Colonic mucosa (tissue), 4 donors: ENCODE measurements at regions not wholly inside any gene's neighbourhood (a gene's known extent, or its start where the extent isn't known, plus 50 kb on each side); places are given as distances from the start of the nearest gene placed in this dataset.

Source experiments
- DNase-seq: peaks from one replicate; pipeline ENCODE4 v3.0.0-alpha.2; 2020
- H3K27ac ChIP-seq: fragments of 200-600 bp; one replicate; pipeline ENCODE4 v1.8.0; 2021
- H3K27me3 ChIP-seq: fragments of 200-600 bp; one replicate; pipeline ENCODE4 v1.8.0; 2021
- H3K36me3 ChIP-seq: fragments of 200-600 bp; one replicate; pipeline ENCODE4 v1.8.0; 2021
- H3K4me1 ChIP-seq: fragments of 200-600 bp; one replicate; pipeline ENCODE4 v1.8.0; 2021; ENCODE audit warnings: mild to moderate bottlenecking
- H3K4me3 ChIP-seq: fragments of 200-600 bp; one replicate; pipeline ENCODE4 v1.8.0; 2021
- H3K9ac ChIP-seq, 2 donors: one replicate each; pipeline ENCODE4 v1.7.0; 2013; ENCODE audit warnings: control low read depth in 2 of 2, low read depth in 2 of 2, low read length in 2 of 2
- H3K9me3 ChIP-seq: fragments of 200-600 bp; one replicate; pipeline ENCODE4 v1.8.0; 2021
- intact Hi-C: fragments of 100-400 bp; cut with DNase I; formaldehyde crosslinking; loops from one replicate; pipeline ENCODE4 v1.14.1; 2022
- TF ChIP-seq, protein P1 (sequence below): fragments of 200-600 bp; IDR thresholded peaks from one replicate; pipeline ENCODE4 v1.8.0; 2022; ENCODE audit warnings: antibody characterized with exemption, mild to moderate bottlenecking
- donor health status: healthy.
- donor health status: DM: no; HTN: no; CAD: no.
- donor health status: DM: no; HTN: no; CAD: no.

- H3K4me1 ChIP-seq = no peaks in the 10 kb centered on the region
- H3K4me3 ChIP-seq = no peak overlapping the region
- no peaks in the 10 kb centered on the region for H3K27me3 ChIP-seq
- intact Hi-C loops = no loop called here
- H3K36me3 ChIP-seq = no peaks in the 10 kb centered on the region
- H3K9me3 ChIP-seq = no peaks in the 10 kb centered on the region
- no peak for DNase-seq
- H3K27ac ChIP-seq = no peak overlapping the region
- TF ChIP-seq, protein P1, sequence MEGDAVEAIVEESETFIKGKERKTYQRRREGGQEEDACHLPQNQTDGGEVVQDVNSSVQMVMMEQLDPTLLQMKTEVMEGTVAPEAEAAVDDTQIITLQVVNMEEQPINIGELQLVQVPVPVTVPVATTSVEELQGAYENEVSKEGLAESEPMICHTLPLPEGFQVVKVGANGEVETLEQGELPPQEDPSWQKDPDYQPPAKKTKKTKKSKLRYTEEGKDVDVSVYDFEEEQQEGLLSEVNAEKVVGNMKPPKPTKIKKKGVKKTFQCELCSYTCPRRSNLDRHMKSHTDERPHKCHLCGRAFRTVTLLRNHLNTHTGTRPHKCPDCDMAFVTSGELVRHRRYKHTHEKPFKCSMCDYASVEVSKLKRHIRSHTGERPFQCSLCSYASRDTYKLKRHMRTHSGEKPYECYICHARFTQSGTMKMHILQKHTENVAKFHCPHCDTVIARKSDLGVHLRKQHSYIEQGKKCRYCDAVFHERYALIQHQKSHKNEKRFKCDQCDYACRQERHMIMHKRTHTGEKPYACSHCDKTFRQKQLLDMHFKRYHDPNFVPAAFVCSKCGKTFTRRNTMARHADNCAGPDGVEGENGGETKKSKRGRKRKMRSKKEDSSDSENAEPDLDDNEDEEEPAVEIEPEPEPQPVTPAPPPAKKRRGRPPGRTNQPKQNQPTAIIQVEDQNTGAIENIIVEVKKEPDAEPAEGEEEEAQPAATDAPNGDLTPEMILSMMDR = no peak
- H3K9ac ChIP-seq = no peak overlapping the region
Measured at GRCh38 chr18:73980289-73980979, 167.2 kb downstream of the FBXO15 start.

DNA sequence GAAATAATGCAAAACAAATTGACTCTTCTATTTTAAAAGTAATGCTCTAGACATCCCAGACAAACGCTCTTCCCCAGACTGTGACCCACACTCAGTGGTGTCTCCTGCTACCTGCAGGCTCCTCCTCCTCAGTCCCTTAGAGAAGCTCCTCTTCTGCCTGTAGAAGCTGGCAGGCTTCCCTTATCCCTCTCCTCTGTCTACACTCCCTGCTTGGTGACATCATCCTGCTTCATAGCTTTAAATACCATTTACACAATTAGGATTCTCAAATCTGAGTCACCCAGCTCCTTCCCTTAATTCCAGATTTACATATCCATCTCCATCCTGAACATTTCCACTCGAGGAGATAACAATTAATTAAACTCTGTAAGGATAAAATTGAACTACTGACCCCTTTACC lies 167.9 kb downstream of the FBXO15 start:
- no peak overlapping the region for H3K4me3 ChIP-seq
- no peak for DNase-seq
- H3K36me3 ChIP-seq = no peaks in the 10 kb centered on the region
- TF ChIP-seq, protein P1 = no peak
- H3K9ac ChIP-seq = no peak overlapping the region
- intact Hi-C loops = no loop called here
- no peak overlapping the region for H3K27ac ChIP-seq
- H3K27me3 ChIP-seq = no peaks in the 10 kb centered on the region
- no peaks in the 10 kb centered on the region for H3K9me3 ChIP-seq
- no peaks in the 10 kb centered on the region for H3K4me1 ChIP-seq

GRCh38 chr18:73976433-73976832 lies 171.2 kb downstream of the FBXO15 start:
- Histone ChIP-seq H3K4me1 (no peaks in the 10 kb centered on the region), H3K4me3 (no peak overlapping the region), H3K9ac (no peak overlapping the region), H3K27me3 (no peaks in the 10 kb centered on the region), H3K36me3 (no peaks in the 10 kb centered on the region), H3K27ac (no peak overlapping the region), H3K9me3 (no peaks in the 10 kb centered on the region)
- intact Hi-C loops = no loop called here
- DNase-seq = no peak
- TF ChIP-seq, protein P1 = no peak

- H3K27ac ChIP-seq = no peak overlapping the region
- H3K9me3 ChIP-seq = no peaks in the 10 kb centered on the region
- H3K27me3 ChIP-seq = no peaks in the 10 kb centered on the region
- H3K36me3 ChIP-seq = no peaks in the 10 kb centered on the region
- no peaks in the 10 kb centered on the region for H3K4me1 ChIP-seq
- no peak overlapping the region for H3K9ac ChIP-seq
- intact Hi-C loops = no loop called here
- TF ChIP-seq, protein P1 = no peak
- no peak overlapping the region for H3K4me3 ChIP-seq
- DNase-seq = no peak
Measured at GRCh38 chr18:73975266-73975665, 172.4 kb downstream of the FBXO15 start.

DNA sequence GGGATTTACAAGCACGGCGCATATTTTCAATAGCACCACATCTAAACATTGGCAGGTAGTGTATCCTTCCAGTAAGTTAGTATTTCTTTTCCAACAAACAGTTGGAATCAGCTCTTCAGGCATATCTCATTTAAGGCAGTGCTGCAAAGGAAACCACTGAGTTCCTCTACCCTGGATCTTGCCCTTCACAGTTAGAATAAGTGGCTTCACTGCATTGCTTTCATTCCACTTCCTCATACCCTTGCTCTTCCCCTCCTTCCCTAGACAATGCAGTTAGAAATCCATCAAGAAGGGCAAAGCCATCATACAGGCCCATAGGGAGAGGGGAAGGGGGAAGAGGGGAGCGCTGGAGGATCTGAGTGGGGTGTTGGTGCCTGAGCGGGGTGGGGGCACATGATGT lies 173.7 kb downstream of the FBXO15 start:
- H3K27ac ChIP-seq = no peak overlapping the region
- H3K9me3 ChIP-seq = no peaks in the 10 kb centered on the region
- no peak overlapping the region for H3K4me3 ChIP-seq
- no peak for DNase-seq
- no peaks in the 10 kb centered on the region for H3K27me3 ChIP-seq
- no peak overlapping the region for H3K9ac ChIP-seq
- intact Hi-C loops = no loop called here
- H3K36me3 ChIP-seq = no peaks in the 10 kb centered on the region
- TF ChIP-seq, protein P1 = no peak
- no peaks in the 10 kb centered on the region for H3K4me1 ChIP-seq
